ENCODE measurements at regions not wholly inside any gene's neighbourhood (a gene's known extent, or its start where the extent isn't known, plus 50 kb on each side); places are given as distances from the start of the nearest gene placed in this dataset.

DNA sequence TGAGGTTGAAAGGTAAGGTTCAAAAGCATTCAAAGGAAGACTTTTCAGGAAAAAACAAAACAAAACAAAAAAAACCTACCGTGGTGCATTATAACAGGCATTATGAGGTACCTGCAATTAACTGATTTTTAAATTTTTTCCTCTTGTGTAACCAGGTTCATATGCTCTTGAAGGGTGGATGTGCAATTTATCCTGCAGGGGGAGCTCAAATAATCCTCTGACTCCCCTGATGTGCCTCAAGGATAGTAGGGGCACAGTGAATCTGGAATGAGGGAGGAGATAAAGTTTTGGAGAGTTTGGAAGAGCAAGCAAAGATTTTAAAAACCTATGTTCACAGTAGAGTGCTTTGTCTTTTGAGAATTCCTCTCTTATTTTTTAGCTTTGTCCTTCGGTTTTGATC is 1349.4 kb downstream of the CDH8 start:
- FAIRE-seq, result no peak

More for the DNA sequence above, 1349.4 kb downstream of the CDH8 start:
- DNase-seq (ENCODE audit: low read depth, low spot score) (no peak), ATAC-seq (no peak)
- WGBS (ENCODE audit: insufficient coverage, insufficient replicate concordance, low lambda C conversion rate, missing lambda C conversion rate), result 51% methylated on average over 2 of the region's 2 CpGs
- Histone ChIP-seq H3K4me1 (ENCODE audit: control insufficient read depth, insufficient read depth, low read length) (no peaks in the 10 kb centered on the region), H3K4me3 (no peak overlapping the region), H3K79me2 (ENCODE audit: control insufficient read depth, insufficient read depth, low read length) (no peaks in the 10 kb centered on the region), H3K27me3 (replicated peaks in 1 of 2; ENCODE audit: control insufficient read depth in 2 of 2, insufficient read depth in 2 of 2, low read length in 1 of 2) (no peaks in the 10 kb centered on the region), H3K9me3 (replicated peaks; ENCODE audit: control insufficient read depth, insufficient read depth, low read length) (no peaks in the 10 kb centered on the region), H2AFZ (ENCODE audit: control insufficient read depth, low read depth, low read length) (no peak overlapping the region), H3K36me3 (ENCODE audit: control insufficient read depth in 2 of 2, insufficient read depth in 2 of 2, low read length in 1 of 2) (no peaks in the 10 kb centered on the region), H3K9ac (ENCODE audit: control insufficient read depth, insufficient read depth, low read length) (no peak overlapping the region), H4K20me1 (ENCODE audit: control insufficient read depth, insufficient read depth) (no peaks in the 10 kb centered on the region), H3K4me2 (ENCODE audit: control insufficient read depth, insufficient read depth) (no peak overlapping the region), H3K27ac (ENCODE audit: control insufficient read depth, insufficient read depth) (no peak overlapping the region)
- ChIA-PET CTCF (no interaction called here), POLR2A (no interaction called here), SMC1A (ENCODE audit: uncharacterized antibody, unreplicated experiment) (interaction anchor here (0.6 to 0.7 kb wide), 2 partner anchors 58 to 232 kb away, joined by 3 to 4 read pairs; no protein-coding TSS in a partner anchor), RAD21 (ENCODE audit: unreplicated experiment) (no interaction called here)
- intact Hi-C loops (cut with micrococcal nuclease; ENCODE audit: unreplicated experiment) (no loop called here), in situ Hi-C loops (cut with MboI) (no loop called here)
- TF ChIP-seq FOXK2 (IDR thresholded peaks at IDR 0.05) (no peak), MYB (IDR thresholded peaks at IDR 0.05; ENCODE audit: borderline replicate concordance, low read depth, low read length) (no peak), KLF5 (IDR thresholded peaks at IDR 0.05; ENCODE audit: partially characterized antibody) (no peak), SMC3 (IDR thresholded peaks at IDR 0.05; ENCODE audit: borderline replicate concordance, low read length) (no peak), ZNF384 (IDR thresholded peaks at IDR 0.05; ENCODE audit: borderline replicate concordance, low read depth, low read length) (no peak), RFX5 (IDR thresholded peaks at IDR 0.05; ENCODE audit: low read depth, low read length) (no peak), IKZF1 (conservative IDR thresholded peaks at IDR 0.05) (no peak), MYC (IDR thresholded peaks at IDR 0.05; ENCODE audit: insufficient read depth, insufficient read length, insufficient replicate concordance, low read length, severe bottlenecking) (no peak), CHD4 (IDR thresholded peaks at IDR 0.05) (no peak), CHD1 (IDR thresholded peaks at IDR 0.05; ENCODE audit: low read depth, low read length) (no peak), MTA2 (IDR thresholded peaks at IDR 0.05; ENCODE audit: low read depth) (no peak)
- TF ChIP-seq, protein P1, sequence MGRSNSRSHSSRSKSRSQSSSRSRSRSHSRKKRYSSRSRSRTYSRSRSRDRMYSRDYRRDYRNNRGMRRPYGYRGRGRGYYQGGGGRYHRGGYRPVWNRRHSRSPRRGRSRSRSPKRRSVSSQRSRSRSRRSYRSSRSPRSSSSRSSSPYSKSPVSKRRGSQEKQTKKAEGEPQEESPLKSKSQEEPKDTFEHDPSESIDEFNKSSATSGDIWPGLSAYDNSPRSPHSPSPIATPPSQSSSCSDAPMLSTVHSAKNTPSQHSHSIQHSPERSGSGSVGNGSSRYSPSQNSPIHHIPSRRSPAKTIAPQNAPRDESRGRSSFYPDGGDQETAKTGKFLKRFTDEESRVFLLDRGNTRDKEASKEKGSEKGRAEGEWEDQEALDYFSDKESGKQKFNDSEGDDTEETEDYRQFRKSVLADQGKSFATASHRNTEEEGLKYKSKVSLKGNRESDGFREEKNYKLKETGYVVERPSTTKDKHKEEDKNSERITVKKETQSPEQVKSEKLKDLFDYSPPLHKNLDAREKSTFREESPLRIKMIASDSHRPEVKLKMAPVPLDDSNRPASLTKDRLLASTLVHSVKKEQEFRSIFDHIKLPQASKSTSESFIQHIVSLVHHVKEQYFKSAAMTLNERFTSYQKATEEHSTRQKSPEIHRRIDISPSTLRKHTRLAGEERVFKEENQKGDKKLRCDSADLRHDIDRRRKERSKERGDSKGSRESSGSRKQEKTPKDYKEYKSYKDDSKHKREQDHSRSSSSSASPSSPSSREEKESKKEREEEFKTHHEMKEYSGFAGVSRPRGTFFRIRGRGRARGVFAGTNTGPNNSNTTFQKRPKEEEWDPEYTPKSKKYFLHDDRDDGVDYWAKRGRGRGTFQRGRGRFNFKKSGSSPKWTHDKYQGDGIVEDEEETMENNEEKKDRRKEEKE (IDR thresholded peaks at IDR 0.05), result no peak
- TF ChIP-seq, protein P2, sequence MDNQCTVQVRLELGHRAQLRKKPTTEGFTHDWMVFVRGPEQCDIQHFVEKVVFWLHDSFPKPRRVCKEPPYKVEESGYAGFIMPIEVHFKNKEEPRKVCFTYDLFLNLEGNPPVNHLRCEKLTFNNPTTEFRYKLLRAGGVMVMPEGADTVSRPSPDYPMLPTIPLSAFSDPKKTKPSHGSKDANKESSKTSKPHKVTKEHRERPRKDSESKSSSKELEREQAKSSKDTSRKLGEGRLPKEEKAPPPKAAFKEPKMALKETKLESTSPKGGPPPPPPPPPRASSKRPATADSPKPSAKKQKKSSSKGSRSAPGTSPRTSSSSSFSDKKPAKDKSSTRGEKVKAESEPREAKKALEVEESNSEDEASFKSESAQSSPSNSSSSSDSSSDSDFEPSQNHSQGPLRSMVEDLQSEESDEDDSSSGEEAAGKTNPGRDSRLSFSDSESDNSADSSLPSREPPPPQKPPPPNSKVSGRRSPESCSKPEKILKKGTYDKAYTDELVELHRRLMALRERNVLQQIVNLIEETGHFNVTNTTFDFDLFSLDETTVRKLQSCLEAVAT (IDR thresholded peaks at IDR 0.05), result no peak
- TF ChIP-seq, protein P3, sequence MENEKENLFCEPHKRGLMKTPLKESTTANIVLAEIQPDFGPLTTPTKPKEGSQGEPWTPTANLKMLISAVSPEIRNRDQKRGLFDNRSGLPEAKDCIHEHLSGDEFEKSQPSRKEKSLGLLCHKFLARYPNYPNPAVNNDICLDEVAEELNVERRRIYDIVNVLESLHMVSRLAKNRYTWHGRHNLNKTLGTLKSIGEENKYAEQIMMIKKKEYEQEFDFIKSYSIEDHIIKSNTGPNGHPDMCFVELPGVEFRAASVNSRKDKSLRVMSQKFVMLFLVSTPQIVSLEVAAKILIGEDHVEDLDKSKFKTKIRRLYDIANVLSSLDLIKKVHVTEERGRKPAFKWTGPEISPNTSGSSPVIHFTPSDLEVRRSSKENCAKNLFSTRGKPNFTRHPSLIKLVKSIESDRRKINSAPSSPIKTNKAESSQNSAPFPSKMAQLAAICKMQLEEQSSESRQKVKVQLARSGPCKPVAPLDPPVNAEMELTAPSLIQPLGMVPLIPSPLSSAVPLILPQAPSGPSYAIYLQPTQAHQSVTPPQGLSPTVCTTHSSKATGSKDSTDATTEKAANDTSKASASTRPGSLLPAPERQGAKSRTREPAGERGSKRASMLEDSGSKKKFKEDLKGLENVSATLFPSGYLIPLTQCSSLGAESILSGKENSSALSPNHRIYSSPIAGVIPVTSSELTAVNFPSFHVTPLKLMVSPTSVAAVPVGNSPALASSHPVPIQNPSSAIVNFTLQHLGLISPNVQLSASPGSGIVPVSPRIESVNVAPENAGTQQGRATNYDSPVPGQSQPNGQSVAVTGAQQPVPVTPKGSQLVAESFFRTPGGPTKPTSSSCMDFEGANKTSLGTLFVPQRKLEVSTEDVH (IDR thresholded peaks at IDR 0.05; ENCODE audit: low read depth, partially characterized antibody), result no peak
- BruUV-seq (replicated peaks), result no TSS peak
